OCI-LY1 (cell line): ENCODE measurements at regions not wholly inside any gene's neighbourhood (a gene's known extent, or its start where the extent isn't known, plus 50 kb on each side); places are given as distances from the start of the nearest gene placed in this dataset.

ENCODE experiments used
- EZH2 ChIP-seq: fragments of 200-600 bp; sonication (generic), shearing (Covaris generic); IDR thresholded peaks from 2 replicates; pipeline ENCODE4 v1.8.0; 2017; ENCODE audit warnings: borderline replicate concordance, mixed run types, mild to moderate bottlenecking, antibody characterized with exemption, low read length, moderate library complexity, mixed read lengths
- TF ChIP-seq, protein P1 (sequence below): fragments of 200-600 bp; sonication (generic), shearing (Covaris generic); IDR thresholded peaks from 2 replicates; pipeline ENCODE4 v1.5.1; 2017; ENCODE audit warnings: mild to moderate bottlenecking, antibody characterized with exemption, low read length, moderate library complexity, mixed read lengths

GRCh38 chr2:195586062-195586714, 70.8 kb upstream of the SLC39A10 start:
- TF ChIP-seq, protein P1, sequence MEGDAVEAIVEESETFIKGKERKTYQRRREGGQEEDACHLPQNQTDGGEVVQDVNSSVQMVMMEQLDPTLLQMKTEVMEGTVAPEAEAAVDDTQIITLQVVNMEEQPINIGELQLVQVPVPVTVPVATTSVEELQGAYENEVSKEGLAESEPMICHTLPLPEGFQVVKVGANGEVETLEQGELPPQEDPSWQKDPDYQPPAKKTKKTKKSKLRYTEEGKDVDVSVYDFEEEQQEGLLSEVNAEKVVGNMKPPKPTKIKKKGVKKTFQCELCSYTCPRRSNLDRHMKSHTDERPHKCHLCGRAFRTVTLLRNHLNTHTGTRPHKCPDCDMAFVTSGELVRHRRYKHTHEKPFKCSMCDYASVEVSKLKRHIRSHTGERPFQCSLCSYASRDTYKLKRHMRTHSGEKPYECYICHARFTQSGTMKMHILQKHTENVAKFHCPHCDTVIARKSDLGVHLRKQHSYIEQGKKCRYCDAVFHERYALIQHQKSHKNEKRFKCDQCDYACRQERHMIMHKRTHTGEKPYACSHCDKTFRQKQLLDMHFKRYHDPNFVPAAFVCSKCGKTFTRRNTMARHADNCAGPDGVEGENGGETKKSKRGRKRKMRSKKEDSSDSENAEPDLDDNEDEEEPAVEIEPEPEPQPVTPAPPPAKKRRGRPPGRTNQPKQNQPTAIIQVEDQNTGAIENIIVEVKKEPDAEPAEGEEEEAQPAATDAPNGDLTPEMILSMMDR: no peak
- TF ChIP-seq EZH2: no peak
